ENCODE measurements at regions not wholly inside any gene's neighbourhood (a gene's known extent, or its start where the extent isn't known, plus 50 kb on each side); places are given as distances from the start of the nearest gene placed in this dataset.

DNA sequence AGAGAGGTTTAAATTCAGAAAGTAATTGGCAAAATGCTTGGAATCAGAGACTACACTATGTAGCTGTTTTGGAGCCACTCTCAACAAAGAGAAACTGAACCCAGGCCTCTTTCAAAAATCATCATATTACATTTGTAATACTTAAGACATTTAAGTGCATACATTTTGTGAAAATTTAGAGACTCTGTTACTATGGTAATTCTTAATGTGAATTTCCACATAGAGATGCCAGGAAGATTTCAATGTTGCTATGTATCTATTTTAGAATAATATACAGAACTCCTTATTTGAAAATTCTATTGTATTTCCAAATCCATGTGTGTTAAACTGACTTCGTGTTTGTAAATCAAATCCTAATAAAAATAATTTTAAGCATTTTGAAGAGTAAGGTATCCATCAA lies 1260.9 kb upstream of the C9orf72 start:
- DNase-seq (ENCODE audit: low spot score) = no peak

GRCh38 chr9:28839778-28840430 lies 1266.6 kb upstream of the C9orf72 start:
- DNase-seq (ENCODE audit: low spot score) = no peak

- DNase-seq (ENCODE audit: low spot score) = no peak
These were observed 1268.5 kb upstream of the C9orf72 start for GRCh38 chr9:28841775-28842174.

- DNase-seq (ENCODE audit: low spot score) = no peak
These were observed 1274.0 kb upstream of the C9orf72 start for GRCh38 chr9:28847331-28847730.

DNA sequence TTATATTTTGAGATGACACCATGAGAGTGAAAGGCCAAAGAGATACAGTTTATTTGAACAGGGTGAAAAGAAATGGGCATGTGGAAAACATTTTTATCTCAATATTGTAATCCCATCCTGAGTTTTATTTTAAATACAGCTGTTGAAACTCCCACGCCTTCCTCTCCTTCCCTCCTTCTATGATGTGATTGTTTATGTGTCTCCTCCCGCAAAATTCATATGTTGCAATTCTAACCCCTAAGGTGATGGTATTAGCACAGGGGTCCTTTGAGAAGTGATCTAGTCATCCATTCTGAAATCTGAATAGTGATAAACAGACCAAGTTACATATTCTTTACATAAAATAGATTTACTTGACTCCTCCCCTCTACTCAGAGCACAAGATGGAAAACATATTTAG lies 1275.4 kb upstream of the C9orf72 start:
- DNase-seq (ENCODE audit: low spot score) = no peak

DNA sequence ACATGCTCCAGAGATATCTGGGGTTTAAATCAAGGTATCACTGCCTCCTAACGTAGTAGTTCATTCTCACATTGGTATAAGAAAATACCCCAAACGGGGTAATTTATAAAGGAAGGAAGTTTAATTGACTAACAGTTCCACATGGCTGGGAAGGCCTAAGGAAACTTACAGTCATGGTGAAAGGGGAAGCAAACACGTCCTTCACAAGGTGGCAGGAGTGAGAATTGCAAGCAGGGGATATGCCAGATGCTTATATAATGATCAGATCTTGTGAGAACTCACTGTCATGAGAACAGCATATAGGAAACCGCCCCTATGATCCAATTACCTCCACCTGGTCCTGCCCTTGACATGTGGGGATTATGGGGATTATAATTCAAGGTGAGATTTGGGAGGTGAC lies 1280.2 kb upstream of the C9orf72 start:
- DNase-seq (ENCODE audit: low spot score) = no peak

DNA sequence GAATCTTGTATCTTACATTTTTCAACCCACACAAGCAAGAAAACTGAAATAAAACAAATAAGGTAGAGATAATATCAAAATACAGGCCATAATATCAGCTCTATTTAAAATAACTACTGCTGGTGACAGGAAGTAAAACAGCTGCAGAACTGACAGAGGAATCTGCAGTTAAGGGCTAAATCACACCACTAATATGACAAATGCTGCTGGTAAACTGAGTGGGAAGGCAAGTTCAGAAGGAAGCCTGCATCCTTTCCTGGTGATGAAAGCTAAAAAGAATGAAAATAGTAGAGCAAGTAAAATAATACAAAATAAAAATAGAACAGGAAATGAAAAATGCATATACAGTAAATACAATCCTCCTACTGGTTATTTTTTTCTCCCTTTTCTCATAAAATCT lies 1293.7 kb upstream of the C9orf72 start:
- no peak for DNase-seq (ENCODE audit: low spot score)

DNA sequence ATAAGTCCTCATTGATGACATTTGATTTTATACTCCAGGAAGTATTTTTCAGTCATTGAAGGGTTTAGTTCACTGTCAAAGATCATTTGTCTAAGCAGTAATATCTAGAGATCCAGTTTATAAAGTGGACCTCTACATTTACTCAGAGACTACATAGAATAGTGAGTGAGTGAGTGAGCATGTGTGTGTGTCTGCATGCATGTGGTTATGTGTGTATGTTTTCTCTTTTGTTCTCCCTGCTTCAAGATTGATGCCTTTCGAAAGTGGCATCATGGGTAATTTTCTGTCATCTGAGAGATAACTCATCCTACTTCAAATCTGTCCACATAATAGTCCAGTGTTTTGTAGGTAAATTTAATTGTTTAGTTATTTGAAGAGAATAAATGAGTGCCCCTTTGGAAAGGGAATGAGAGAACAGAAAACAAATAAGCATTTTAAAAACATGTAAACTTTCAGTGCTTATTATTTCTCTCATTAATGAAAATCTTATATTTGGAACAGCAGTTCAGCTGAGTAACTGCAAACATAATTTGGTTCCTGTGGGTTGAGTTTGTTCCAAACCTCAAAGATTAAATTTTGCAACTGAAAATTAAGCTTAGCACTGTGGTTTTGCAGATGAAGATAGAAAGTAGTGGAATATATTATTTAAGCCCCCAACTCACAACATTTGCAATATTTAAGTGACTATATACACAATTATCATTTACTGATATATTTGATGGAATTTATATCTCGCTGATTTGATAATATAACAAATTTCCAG lies 1295.1 kb upstream of the C9orf72 start:
- no peak for DNase-seq (ENCODE audit: low spot score)

GRCh38 chr9:28882529-28882928 lies 1309.2 kb upstream of the C9orf72 start:
- DNase-seq (ENCODE audit: low spot score) = no peak

GRCh38 chr9:28883234-28883633 lies 1310.0 kb upstream of the C9orf72 start:
- DNase-seq (ENCODE audit: low spot score) = no peak

DNA sequence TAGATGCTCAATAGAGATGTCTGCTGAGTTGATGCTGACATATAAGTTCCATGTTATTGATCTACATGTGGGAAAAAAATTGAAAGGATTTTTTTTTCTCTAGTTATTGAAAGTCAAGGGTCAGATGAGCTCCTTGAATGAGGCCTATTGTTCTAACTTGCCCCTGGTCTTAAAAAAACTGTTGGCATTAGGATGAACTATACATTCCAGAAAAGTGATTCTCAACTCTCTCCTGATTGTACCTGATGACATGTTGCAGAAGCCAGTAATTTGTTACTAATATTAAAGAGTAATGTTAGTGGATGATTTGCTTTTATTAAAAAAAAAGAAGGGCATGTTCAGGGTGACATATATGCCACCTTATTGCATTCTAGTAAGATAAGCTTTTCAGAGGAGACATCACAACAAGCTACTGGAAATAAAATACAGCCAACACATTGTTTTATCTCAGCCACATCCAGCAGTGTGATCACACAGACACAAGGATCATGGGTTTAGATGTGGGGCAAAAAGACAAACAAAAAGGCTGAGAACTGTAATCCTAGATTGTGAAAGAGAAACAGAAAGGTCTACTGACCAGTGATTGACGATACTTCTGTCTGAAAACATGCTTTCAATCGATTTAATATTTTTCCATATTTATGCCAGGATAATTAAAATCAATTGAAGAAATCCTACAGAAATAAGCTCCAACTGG lies 1314.1 kb upstream of the C9orf72 start:
- DNase-seq (ENCODE audit: low spot score) = no peak

- no peak for DNase-seq (ENCODE audit: low spot score)
These were observed 1315.5 kb upstream of the C9orf72 start for GRCh38 chr9:28888806-28889205.

DNA sequence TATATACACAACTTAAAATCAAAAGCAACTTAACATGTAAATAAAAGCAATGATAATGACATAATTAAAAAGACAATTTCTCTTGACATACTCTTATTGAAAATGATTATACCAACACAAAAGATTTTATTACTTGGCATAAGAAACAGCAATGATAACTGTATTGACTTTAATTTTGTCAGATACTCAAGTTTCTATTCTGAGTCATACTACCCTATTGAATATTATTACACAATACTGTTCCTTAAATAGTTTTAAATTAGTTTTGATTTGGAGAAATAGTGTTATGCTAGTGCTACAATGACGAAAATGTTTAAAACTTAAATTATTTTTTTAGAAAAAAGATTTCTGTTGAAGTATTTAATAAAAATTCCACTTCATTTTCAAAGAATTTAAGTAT lies 1319.3 kb upstream of the C9orf72 start:
- no peak for DNase-seq (ENCODE audit: low spot score)

GRCh38 chr9:28899267-28899666 lies 1326.0 kb upstream of the C9orf72 start:
- DNase-seq (ENCODE audit: low spot score) = no peak

- no peak for DNase-seq (ENCODE audit: low spot score)
These were observed 1326.6 kb upstream of the C9orf72 start for GRCh38 chr9:28899926-28900325.

GRCh38 chr9:28900406-28900805 lies 1327.1 kb upstream of the C9orf72 start:
- no peak for DNase-seq (ENCODE audit: low spot score)

- DNase-seq (ENCODE audit: low spot score) = no peak
These were observed 1336.2 kb upstream of the C9orf72 start for GRCh38 chr9:28909526-28909925.

GRCh38 chr9:28912621-28913020 lies 1339.3 kb upstream of the C9orf72 start:
- DNase-seq (ENCODE audit: low spot score) = no peak

- DNase-seq (ENCODE audit: low spot score) = no peak
These were observed 1342.1 kb upstream of the C9orf72 start for GRCh38 chr9:28915202-28915930.

DNA sequence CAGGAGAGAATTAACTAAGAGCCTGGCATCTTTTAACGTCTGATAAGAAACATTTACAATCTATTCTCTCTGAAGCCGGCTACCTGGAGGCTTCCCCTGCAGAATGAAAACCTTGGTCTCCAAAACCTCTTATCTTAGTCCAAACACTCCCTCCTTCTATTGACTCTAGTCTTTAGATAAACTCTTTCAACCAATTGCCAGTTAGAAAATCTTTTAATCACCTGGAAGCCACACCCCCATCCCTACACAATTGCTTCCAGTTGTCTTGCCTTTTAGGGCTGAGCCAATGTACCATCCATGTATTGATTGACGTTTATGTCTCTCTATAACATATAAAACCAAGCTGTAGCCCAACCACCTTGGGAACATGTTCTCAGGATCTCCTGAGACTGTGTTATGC lies 1343.1 kb upstream of the C9orf72 start:
- no peak for DNase-seq (ENCODE audit: low spot score)

GRCh38 chr9:28921857-28922500 lies 1348.7 kb upstream of the C9orf72 start:
- DNase-seq (ENCODE audit: low spot score) = no peak

GRCh38 chr9:28922891-28923290 lies 1349.6 kb upstream of the C9orf72 start:
- no peak for DNase-seq (ENCODE audit: low spot score)
